Fibroblast of pulmonary artery (primary cell): ENCODE measurements at regions not wholly inside any gene's neighbourhood (a gene's known extent, or its start where the extent isn't known, plus 50 kb on each side); places are given as distances from the start of the nearest gene placed in this dataset.

Source experiments
- DNase-seq: peaks from one replicate; pipeline ENCODE4 v3.0.0-alpha.2; 2010; ENCODE audit warnings: low read depth
- H3K4me3 ChIP-seq: replicated peaks from 2 replicates; pipeline ENCODE4 v1.5.1; 2011; ENCODE audit warnings: low read depth, mild to moderate bottlenecking, control low read depth, low read length, moderate library complexity
- CTCF ChIP-seq: IDR thresholded peaks from 2 replicates; pipeline ENCODE4 v1.5.1; 2011; ENCODE audit warnings: mild to moderate bottlenecking, control low read depth, low read length, inconsistent platforms; ENCODE audit errors: missing control alignments

- H3K4me3 ChIP-seq = peak overlapping the region; percentile 66
- peak; percentile 64 for DNase-seq
- no peak for TF ChIP-seq CTCF
Observed at GRCh38 chr1:98045767-98046641, 125.2 kb upstream of the DPYD start.

GRCh38 chr1:98045211-98045766 lies 124.5 kb upstream of the DPYD start:
- DNase-seq = peak; percentile 79
- peak overlapping the region; percentile 66 for H3K4me3 ChIP-seq
- no peak for TF ChIP-seq CTCF

GRCh38 chr1:98044766-98045165 lies 123.9 kb upstream of the DPYD start:
- TF ChIP-seq CTCF = no peak
- DNase-seq = no peak
- H3K4me3 ChIP-seq = peak overlapping the region; percentile 66

GRCh38 chr1:98044071-98044697 lies 123.3 kb upstream of the DPYD start:
- peak overlapping the region; percentile 66 for H3K4me3 ChIP-seq
- DNase-seq = no peak
- TF ChIP-seq CTCF = no peak

- H3K4me3 ChIP-seq = no peak overlapping the region
- peak; percentile 62 for DNase-seq
- TF ChIP-seq CTCF = no peak
Observed at GRCh38 chr1:98035602-98036002, 114.8 kb upstream of the DPYD start.

- DNase-seq = peak; percentile 67
- TF ChIP-seq CTCF = no peak
- H3K4me3 ChIP-seq = peak overlapping the region; percentile 14
Observed at GRCh38 chr1:98034505-98034904, 113.7 kb upstream of the DPYD start.
